GM19372 (cell line): ENCODE measurements at regions not wholly inside any gene's neighbourhood (a gene's known extent, or its start where the extent isn't known, plus 50 kb on each side); places are given as distances from the start of the nearest gene placed in this dataset.
"Not testable (repeated sequence)": the region's sequence is repeated elsewhere in the genome, so short reads cannot be mapped to it uniquely, and the experiment has no call there.

Source experiments
- ATAC-seq: cut with Tn5 transposase; IDR thresholded peaks from one replicate; pipeline ENCODE4 v1.9.1; 2021; ENCODE audit warnings: mild to moderate bottlenecking, low read depth, moderate library complexity; ENCODE audit not compliant: unreplicated experiment

GRCh38 chr11:129625930-129626329 lies 189.7 kb upstream of the TMEM45B start:
- no peak for ATAC-seq

GRCh38 chr11:129631201-129631600 lies 184.4 kb upstream of the TMEM45B start:
- no peak for ATAC-seq

GRCh38 chr11:129636926-129637325 lies 178.7 kb upstream of the TMEM45B start:
- no peak for ATAC-seq

GRCh38 chr11:129637473-129637872 lies 178.2 kb upstream of the TMEM45B start:
- ATAC-seq: no peak

- ATAC-seq: no peak
Observed at GRCh38 chr11:129637983-129638776, 177.5 kb upstream of the TMEM45B start.

- no peak for ATAC-seq
Observed at GRCh38 chr11:129639300-129639699, 176.3 kb upstream of the TMEM45B start.

GRCh38 chr11:129640671-129641070 lies 175.0 kb upstream of the TMEM45B start:
- no peak for ATAC-seq

GRCh38 chr11:129643031-129643721 lies 172.5 kb upstream of the TMEM45B start:
- no peak for ATAC-seq

- ATAC-seq: no peak
Observed at GRCh38 chr11:129644326-129644725, 171.3 kb upstream of the TMEM45B start.

- ATAC-seq: no peak
Observed at GRCh38 chr11:129645943-129646342, 169.7 kb upstream of the TMEM45B start.

- ATAC-seq: not testable (repeated sequence)
Observed at GRCh38 chr11:129650044-129650443, 165.6 kb upstream of the TMEM45B start.

GRCh38 chr11:129652835-129653234 lies 162.8 kb upstream of the TMEM45B start:
- no peak for ATAC-seq

GRCh38 chr11:129655247-129655832 lies 160.3 kb upstream of the TMEM45B start:
- no peak for ATAC-seq

- no peak for ATAC-seq
Observed at GRCh38 chr11:129657866-129658525, 157.7 kb upstream of the TMEM45B start.

GRCh38 chr11:129658526-129658867 lies 157.2 kb upstream of the TMEM45B start:
- no peak for ATAC-seq

- ATAC-seq: no peak
Observed at GRCh38 chr11:129680907-129681306, 134.7 kb upstream of the TMEM45B start.

GRCh38 chr11:129681344-129682114 lies 134.1 kb upstream of the TMEM45B start:
- ATAC-seq: no peak

GRCh38 chr11:129686269-129686668 lies 129.4 kb upstream of the TMEM45B start:
- no peak for ATAC-seq

- no peak for ATAC-seq
Observed at GRCh38 chr11:129691142-129691541, 124.5 kb upstream of the TMEM45B start.

- ATAC-seq: no peak
Observed at GRCh38 chr11:129694538-129694937, 121.1 kb upstream of the TMEM45B start.
